ENCODE measurements at regions not wholly inside any gene's neighbourhood (a gene's known extent, or its start where the extent isn't known, plus 50 kb on each side); places are given as distances from the start of the nearest gene placed in this dataset.

GRCh38 chr1:218674280-218674773 lies 329.2 kb downstream of the TGFB2 start:
- H3K27me3 Mint-ChIP-seq (ENCODE audit: low read depth), result no peaks in the 10 kb centered on the region
- H3K9me3 Mint-ChIP-seq, result peaks cover 5% of the 10 kb centered on the region
- H3K4me1 Mint-ChIP-seq (ENCODE audit: low read depth), result no peaks in the 10 kb centered on the region
- no peak overlapping the region for H3K4me3 Mint-ChIP-seq
- no peaks in the 10 kb centered on the region for H3K36me3 Mint-ChIP-seq (ENCODE audit: low read depth)
- DNase-seq (ENCODE audit: low spot score), result no peak
- no peak overlapping the region for H3K27ac Mint-ChIP-seq

DNA sequence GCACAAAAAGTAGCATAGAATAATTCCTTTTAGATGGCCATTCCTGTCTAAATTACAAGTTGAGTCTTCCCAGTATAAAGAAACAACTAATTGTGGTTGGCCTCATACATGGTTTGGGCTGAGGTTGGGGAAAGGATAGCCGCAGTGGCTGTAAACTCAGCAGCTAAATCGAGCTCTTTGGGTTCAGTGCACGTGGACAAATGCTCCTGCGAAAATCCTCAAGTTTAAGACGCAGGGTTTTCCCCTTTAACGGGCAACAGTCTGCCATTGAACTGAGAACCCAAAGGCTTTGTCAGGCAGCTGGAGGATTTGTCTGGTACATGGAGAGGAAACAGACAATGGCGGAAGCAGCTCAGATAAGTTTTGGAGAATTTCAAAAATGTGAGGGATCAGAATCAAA lies 331.9 kb downstream of the TGFB2 start:
- H3K36me3 Mint-ChIP-seq (ENCODE audit: low read depth), result no peaks in the 10 kb centered on the region
- H3K27me3 Mint-ChIP-seq (ENCODE audit: low read depth), result no peaks in the 10 kb centered on the region
- no peaks in the 10 kb centered on the region for H3K4me1 Mint-ChIP-seq (ENCODE audit: low read depth)
- no peaks in the 10 kb centered on the region for H3K9me3 Mint-ChIP-seq
- no peak overlapping the region for H3K4me3 Mint-ChIP-seq
- no peak overlapping the region for H3K27ac Mint-ChIP-seq
- DNase-seq (ENCODE audit: low spot score), result no peak

DNA sequence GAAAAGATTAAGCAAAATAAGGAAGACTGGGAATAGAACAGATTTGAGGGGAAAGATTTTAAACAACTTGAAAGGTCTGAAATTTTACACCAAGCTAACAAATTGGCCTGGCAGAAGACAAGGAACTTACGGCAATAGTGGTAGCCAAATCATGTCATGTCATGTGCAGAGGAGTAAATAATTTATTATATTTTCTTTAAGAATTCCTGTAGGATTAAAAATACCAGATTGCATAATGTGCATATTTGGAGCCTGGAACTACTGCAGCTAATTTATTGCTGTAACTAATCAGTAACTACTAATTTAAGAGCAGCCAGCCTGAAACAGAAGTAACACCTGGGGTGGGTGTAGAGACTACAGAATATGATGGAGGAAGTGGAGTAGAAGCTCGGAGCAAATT lies 334.3 kb downstream of the TGFB2 start:
- H3K36me3 Mint-ChIP-seq (ENCODE audit: low read depth), result no peaks in the 10 kb centered on the region
- H3K27me3 Mint-ChIP-seq (ENCODE audit: low read depth), result no peaks in the 10 kb centered on the region
- no peak overlapping the region for H3K4me3 Mint-ChIP-seq
- no peaks in the 10 kb centered on the region for H3K4me1 Mint-ChIP-seq (ENCODE audit: low read depth)
- H3K27ac Mint-ChIP-seq, result no peak overlapping the region
- no peaks in the 10 kb centered on the region for H3K9me3 Mint-ChIP-seq
- DNase-seq (ENCODE audit: low spot score), result no peak

DNA sequence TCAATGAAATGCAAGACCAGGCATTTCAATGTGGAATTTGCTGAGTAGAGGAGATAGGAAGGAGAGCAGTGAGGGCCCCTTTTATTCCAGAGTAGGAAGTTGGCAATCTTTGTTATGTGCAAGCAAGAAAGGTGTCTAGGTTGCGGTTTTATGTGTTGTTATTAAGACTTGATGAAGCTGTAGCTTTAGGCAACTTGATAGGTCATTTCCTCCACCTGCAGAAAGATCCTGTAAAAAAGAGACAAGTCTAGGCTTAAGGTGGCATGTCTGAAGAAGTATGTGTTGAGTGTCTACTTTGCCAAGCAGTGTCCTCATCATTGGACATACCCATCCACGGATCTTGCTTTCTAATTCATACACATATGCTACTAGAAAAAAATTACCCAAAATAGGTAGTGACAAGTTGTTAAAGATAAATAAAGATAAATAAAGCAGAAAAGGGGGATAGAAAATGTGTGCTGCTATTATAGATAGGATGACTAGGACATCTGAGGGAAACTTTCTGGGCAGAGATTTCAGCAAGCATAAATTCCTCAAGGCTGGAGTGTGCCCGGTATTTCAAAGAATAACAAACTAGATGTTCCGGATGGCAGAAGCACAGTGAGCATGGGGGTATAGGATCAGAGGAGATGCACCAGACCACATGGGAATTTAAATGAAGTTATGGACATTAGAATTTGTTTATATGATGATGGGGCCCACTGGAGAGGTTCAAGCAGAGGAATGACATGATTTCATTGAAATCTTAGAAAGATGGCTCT lies 335.0 kb downstream of the TGFB2 start:
- Mint-ChIP-seq H3K27ac (no peak overlapping the region), H3K27me3 (ENCODE audit: low read depth) (no peaks in the 10 kb centered on the region), H3K9me3 (no peaks in the 10 kb centered on the region), H3K36me3 (ENCODE audit: low read depth) (no peaks in the 10 kb centered on the region), H3K4me1 (ENCODE audit: low read depth) (no peaks in the 10 kb centered on the region), H3K4me3 (no peak overlapping the region)
- DNase-seq (ENCODE audit: low spot score), result no peak

DNA sequence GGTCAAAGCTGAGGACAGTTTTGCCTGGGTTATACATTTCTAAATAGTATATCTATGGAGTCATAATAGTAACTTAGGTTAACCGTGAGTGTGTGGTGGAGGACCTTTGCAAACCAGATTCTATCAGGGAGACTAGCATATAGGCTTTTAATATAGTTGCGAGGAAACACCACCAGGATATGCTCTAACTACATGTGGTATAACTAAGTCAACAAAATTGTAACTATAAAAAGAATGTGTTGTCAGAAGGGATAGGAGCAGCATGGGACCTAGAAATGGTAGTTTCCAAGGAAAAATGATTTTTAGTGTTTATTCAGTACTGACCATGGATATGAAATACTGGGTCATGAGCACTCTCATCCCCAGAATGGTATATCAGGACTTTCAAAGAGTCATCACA lies 338.1 kb downstream of the TGFB2 start:
- Mint-ChIP-seq H3K4me1 (ENCODE audit: low read depth) (no peaks in the 10 kb centered on the region), H3K27me3 (ENCODE audit: low read depth) (no peaks in the 10 kb centered on the region), H3K27ac (no peak overlapping the region), H3K36me3 (ENCODE audit: low read depth) (no peaks in the 10 kb centered on the region), H3K4me3 (no peak overlapping the region), H3K9me3 (no peaks in the 10 kb centered on the region)
- DNase-seq (ENCODE audit: low spot score), result no peak

DNA sequence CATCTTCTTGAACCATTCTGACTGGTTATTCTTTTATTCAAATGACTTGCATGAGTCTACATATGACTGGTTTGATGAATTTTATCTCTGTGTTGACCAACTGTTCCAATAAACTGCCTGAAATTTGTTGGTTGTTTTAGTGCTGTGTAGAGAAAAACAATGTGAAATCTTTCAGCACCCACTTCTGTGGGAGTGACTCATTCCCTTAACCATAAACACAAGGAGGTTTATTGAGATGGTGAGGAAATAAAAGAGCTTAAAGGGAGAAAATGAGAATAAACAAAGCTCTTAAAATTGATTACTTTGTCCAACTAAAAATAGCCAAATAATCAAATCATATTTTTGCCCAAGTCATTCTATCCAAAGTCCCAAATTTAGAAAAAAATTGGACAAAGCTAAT lies 341.1 kb downstream of the TGFB2 start:
- no peaks in the 10 kb centered on the region for H3K4me1 Mint-ChIP-seq (ENCODE audit: low read depth)
- no peaks in the 10 kb centered on the region for H3K9me3 Mint-ChIP-seq
- H3K27me3 Mint-ChIP-seq (ENCODE audit: low read depth), result no peaks in the 10 kb centered on the region
- H3K4me3 Mint-ChIP-seq, result no peak overlapping the region
- H3K36me3 Mint-ChIP-seq (ENCODE audit: low read depth), result no peaks in the 10 kb centered on the region
- H3K27ac Mint-ChIP-seq, result no peak overlapping the region
- DNase-seq (ENCODE audit: low spot score), result no peak

DNA sequence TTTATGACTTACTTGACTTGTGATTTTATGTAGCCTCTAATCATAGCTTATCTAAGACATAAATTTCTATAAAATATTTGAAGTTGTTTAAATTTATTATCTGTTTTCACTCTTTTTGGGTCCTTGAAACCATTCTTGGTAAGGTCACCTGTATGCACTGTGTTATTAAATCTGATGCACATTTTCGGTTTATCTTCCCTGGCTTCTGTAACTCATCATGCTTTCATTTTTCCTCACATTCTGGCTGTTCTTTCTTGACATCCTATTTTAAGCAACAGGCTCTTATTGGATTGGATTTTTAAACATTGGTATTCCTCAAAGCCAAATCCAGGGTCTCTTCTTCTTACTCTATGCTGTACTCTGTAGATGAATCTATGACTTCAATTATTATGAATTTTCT lies 341.6 kb downstream of the TGFB2 start:
- no peak for DNase-seq (ENCODE audit: low spot score)
- no peaks in the 10 kb centered on the region for H3K4me1 Mint-ChIP-seq (ENCODE audit: low read depth)
- H3K4me3 Mint-ChIP-seq, result no peak overlapping the region
- no peaks in the 10 kb centered on the region for H3K36me3 Mint-ChIP-seq (ENCODE audit: low read depth)
- no peaks in the 10 kb centered on the region for H3K9me3 Mint-ChIP-seq
- H3K27me3 Mint-ChIP-seq (ENCODE audit: low read depth), result no peaks in the 10 kb centered on the region
- no peak overlapping the region for H3K27ac Mint-ChIP-seq

DNA sequence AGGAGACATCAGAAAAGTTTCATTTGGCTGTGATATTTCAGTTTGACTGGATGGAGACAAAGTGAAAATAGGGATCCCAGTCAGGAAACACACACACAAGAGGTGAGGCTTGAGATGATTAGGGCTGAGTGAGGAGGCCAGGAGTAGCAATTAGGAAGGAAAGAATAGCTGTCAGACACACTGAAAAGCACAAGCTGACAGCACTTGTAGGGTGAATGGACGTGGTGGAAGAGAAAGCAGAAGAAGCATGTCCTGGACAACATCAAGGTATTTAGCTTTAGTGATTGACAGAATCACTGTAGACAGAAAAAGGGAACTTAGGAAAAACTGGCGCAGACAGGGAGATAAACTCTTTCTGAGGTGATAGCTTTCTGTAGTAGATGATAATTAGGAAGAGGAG lies 347.7 kb downstream of the TGFB2 start:
- H3K36me3 Mint-ChIP-seq (ENCODE audit: low read depth), result no peaks in the 10 kb centered on the region
- H3K27me3 Mint-ChIP-seq (ENCODE audit: low read depth), result no peaks in the 10 kb centered on the region
- no peak overlapping the region for H3K4me3 Mint-ChIP-seq
- H3K4me1 Mint-ChIP-seq (ENCODE audit: low read depth), result no peaks in the 10 kb centered on the region
- no peak for DNase-seq (ENCODE audit: low spot score)
- no peak overlapping the region for H3K27ac Mint-ChIP-seq
- H3K9me3 Mint-ChIP-seq, result no peaks in the 10 kb centered on the region

- DNase-seq (ENCODE audit: low spot score), result no peak
These were observed 348.5 kb downstream of the TGFB2 start for GRCh38 chr1:218693599-218693998.

GRCh38 chr1:218694085-218694484 lies 348.9 kb downstream of the TGFB2 start:
- no peaks in the 10 kb centered on the region for H3K36me3 Mint-ChIP-seq (ENCODE audit: low read depth)
- no peak overlapping the region for H3K4me3 Mint-ChIP-seq
- H3K27me3 Mint-ChIP-seq (ENCODE audit: low read depth), result no peaks in the 10 kb centered on the region
- H3K4me1 Mint-ChIP-seq (ENCODE audit: low read depth), result no peaks in the 10 kb centered on the region
- no peak for DNase-seq (ENCODE audit: low spot score)
- no peak overlapping the region for H3K27ac Mint-ChIP-seq
- H3K9me3 Mint-ChIP-seq, result no peaks in the 10 kb centered on the region

More at GRCh38 chr1:218693599-218693998, 348.5 kb downstream of the TGFB2 start:
- H3K27me3 Mint-ChIP-seq (ENCODE audit: low read depth), result no peaks in the 10 kb centered on the region
- no peak overlapping the region for H3K4me3 Mint-ChIP-seq
- no peaks in the 10 kb centered on the region for H3K9me3 Mint-ChIP-seq
- H3K36me3 Mint-ChIP-seq (ENCODE audit: low read depth), result no peaks in the 10 kb centered on the region
- no peak overlapping the region for H3K27ac Mint-ChIP-seq
- H3K4me1 Mint-ChIP-seq (ENCODE audit: low read depth), result no peaks in the 10 kb centered on the region

DNA sequence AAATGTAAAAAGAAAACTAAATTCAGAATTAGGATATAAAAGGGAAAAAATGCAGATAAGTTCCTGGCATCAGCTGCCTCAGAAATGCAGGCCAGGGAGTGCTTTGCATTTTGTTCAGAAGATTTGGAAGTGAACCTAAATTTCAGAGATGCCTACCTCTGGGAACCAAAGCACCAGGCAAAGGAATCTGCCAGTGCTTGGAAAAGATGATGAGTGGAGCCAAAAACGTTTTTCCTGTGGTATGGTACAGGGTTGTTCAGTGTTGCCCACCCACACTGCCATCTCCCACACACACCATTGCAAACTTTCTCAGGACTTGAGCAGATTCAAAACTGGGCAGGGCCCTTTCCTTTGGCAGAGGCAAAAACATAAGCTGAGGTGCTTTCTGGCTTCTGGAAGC lies 349.5 kb downstream of the TGFB2 start:
- no peak overlapping the region for H3K27ac Mint-ChIP-seq
- H3K36me3 Mint-ChIP-seq (ENCODE audit: low read depth), result no peaks in the 10 kb centered on the region
- no peaks in the 10 kb centered on the region for H3K27me3 Mint-ChIP-seq (ENCODE audit: low read depth)
- no peaks in the 10 kb centered on the region for H3K9me3 Mint-ChIP-seq
- H3K4me3 Mint-ChIP-seq, result no peak overlapping the region
- DNase-seq (ENCODE audit: low spot score), result no peak
- no peaks in the 10 kb centered on the region for H3K4me1 Mint-ChIP-seq (ENCODE audit: low read depth)

DNA sequence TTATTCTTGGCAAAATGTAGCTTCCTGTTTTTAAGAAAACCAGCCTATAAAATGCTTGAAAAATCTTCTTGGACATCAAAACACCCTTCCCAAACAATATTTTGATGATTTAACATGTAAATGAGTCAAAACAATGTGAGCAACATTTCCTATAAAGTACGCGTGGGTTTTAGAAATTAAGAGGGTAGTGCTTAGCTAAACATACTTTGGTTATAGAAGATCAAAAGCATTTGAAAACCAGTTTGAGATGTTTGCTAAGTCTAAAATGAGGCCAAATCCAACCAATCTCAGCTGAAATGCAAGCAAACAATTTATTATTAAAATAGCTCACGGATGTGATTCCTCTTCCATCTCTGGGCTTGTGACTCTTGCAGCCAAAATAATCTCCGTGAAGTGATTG lies 350.4 kb downstream of the TGFB2 start:
- H3K27me3 Mint-ChIP-seq (ENCODE audit: low read depth), result no peaks in the 10 kb centered on the region
- no peak overlapping the region for H3K4me3 Mint-ChIP-seq

GRCh38 chr1:218698141-218698540 lies 353.0 kb downstream of the TGFB2 start:
- no peak overlapping the region for H3K4me3 Mint-ChIP-seq
- no peak overlapping the region for H3K27ac Mint-ChIP-seq
- H3K27me3 Mint-ChIP-seq (ENCODE audit: low read depth), result no peaks in the 10 kb centered on the region
- no peaks in the 10 kb centered on the region for H3K9me3 Mint-ChIP-seq
- no peaks in the 10 kb centered on the region for H3K36me3 Mint-ChIP-seq (ENCODE audit: low read depth)
- no peaks in the 10 kb centered on the region for H3K4me1 Mint-ChIP-seq (ENCODE audit: low read depth)
- no peak for DNase-seq (ENCODE audit: low spot score)

More for the DNA sequence above, 350.4 kb downstream of the TGFB2 start:
- H3K27ac Mint-ChIP-seq, result no peak overlapping the region
- no peaks in the 10 kb centered on the region for H3K9me3 Mint-ChIP-seq
- no peaks in the 10 kb centered on the region for H3K36me3 Mint-ChIP-seq (ENCODE audit: low read depth)
- DNase-seq (ENCODE audit: low spot score), result no peak
- no peaks in the 10 kb centered on the region for H3K4me1 Mint-ChIP-seq (ENCODE audit: low read depth)

DNA sequence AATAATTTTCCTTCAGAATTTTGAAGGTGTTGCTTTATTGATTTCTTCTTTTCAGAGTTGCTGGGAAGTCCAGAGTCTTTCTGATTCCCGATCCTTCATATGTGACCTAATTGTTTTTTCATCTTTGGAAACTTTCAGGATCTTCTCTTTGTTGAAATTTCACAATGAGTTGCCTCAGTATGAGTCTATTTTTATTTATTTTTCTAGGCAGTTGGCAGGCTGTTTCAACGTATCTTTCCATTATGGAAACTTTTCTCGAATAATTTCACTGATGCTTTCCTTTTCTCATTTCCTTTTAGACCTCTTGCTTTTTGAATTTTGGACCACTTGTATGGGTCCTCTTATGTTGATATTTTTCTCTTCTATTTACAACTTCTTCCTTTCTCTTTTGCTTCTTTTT lies 354.3 kb downstream of the TGFB2 start:
- Mint-ChIP-seq H3K9me3 (no peaks in the 10 kb centered on the region), H3K36me3 (ENCODE audit: low read depth) (no peaks in the 10 kb centered on the region), H3K4me1 (ENCODE audit: low read depth) (no peaks in the 10 kb centered on the region), H3K4me3 (no peak overlapping the region), H3K27ac (no peak overlapping the region), H3K27me3 (ENCODE audit: low read depth) (no peaks in the 10 kb centered on the region)
- DNase-seq (ENCODE audit: low spot score), result no peak

- Mint-ChIP-seq H3K27ac (no peak overlapping the region), H3K36me3 (ENCODE audit: low read depth) (no peaks in the 10 kb centered on the region), H3K27me3 (ENCODE audit: low read depth) (no peaks in the 10 kb centered on the region), H3K4me1 (ENCODE audit: low read depth) (no peaks in the 10 kb centered on the region), H3K9me3 (no peaks in the 10 kb centered on the region), H3K4me3 (no peak overlapping the region)
- DNase-seq (ENCODE audit: low spot score), result no peak
These were observed 354.7 kb downstream of the TGFB2 start for GRCh38 chr1:218699865-218700264.

Data from T-helper 2 cell treated with Interferon-gamma antibody and Interleukin-4, amounts not matched to agents 5 μg/mL and 100 μg/mL, for 36 hours (primary cell).